Neuronal stem cell (in vitro differentiated cells): ENCODE measurements at regions not wholly inside any gene's neighbourhood (a gene's known extent, or its start where the extent isn't known, plus 50 kb on each side); places are given as distances from the start of the nearest gene placed in this dataset.
A peak's percentile ranks its signal among the peaks of the same experiment; 100 is the strongest.

Experiments used
- DNase-seq: peaks from one replicate; pipeline ENCODE4 v3.0.0-alpha.2; 2013; ENCODE audit warnings: low spot score
- H2AFZ ChIP-seq: one replicate; pipeline ENCODE4 v1.6.1; 2013; ENCODE audit warnings: mild to moderate bottlenecking, low read length, inconsistent platforms
- H2AK5ac ChIP-seq: 2 replicates; pipeline ENCODE4 v1.6.1; 2013; ENCODE audit warnings: low read depth, mild to moderate bottlenecking, inconsistent platforms, low read length, moderate library complexity, mixed read lengths
- H2BK120ac ChIP-seq: 2 replicates; pipeline ENCODE4 v1.6.1; 2013; ENCODE audit warnings: low read depth, mild to moderate bottlenecking, inconsistent platforms, low read length, moderate library complexity, mixed read lengths
- H2BK12ac ChIP-seq: one replicate; pipeline ENCODE4 v1.6.1; 2013; ENCODE audit warnings: low read length, inconsistent platforms
- H2BK15ac ChIP-seq: 2 replicates; pipeline ENCODE4 v1.6.1; 2013; ENCODE audit warnings: mild to moderate bottlenecking, low read length, inconsistent platforms, mixed read lengths
- H2BK5ac ChIP-seq: one replicate; pipeline ENCODE4 v1.6.1; 2013; ENCODE audit warnings: inconsistent platforms, mild to moderate bottlenecking, low read length, moderate library complexity
- H3K14ac ChIP-seq: one replicate; pipeline ENCODE4 v1.6.1; 2013; ENCODE audit warnings: low read length, inconsistent platforms
- H3K18ac ChIP-seq: 2 replicates; pipeline ENCODE4 v1.6.1; 2013; ENCODE audit warnings: low read length, inconsistent platforms
- H3K23ac ChIP-seq: 2 replicates; pipeline ENCODE4 v1.6.1; 2013; ENCODE audit warnings: low read depth, mild to moderate bottlenecking, mixed read lengths, low read length, inconsistent platforms; ENCODE audit not compliant: poor library complexity
- H3K27ac ChIP-seq: replicated peaks from 3 replicates; pipeline ENCODE4 v1.5.1; 2013; ENCODE audit warnings: low read length, inconsistent platforms
- H3K27me3 ChIP-seq, 3 experiments: 2 replicates each; pipeline ENCODE4 v1.6.1; 2013; ENCODE audit warnings: low read length in 3 of 3, mild to moderate bottlenecking in 2 of 3, inconsistent platforms in 1 of 3, low read depth in 1 of 3, mixed read lengths in 1 of 3, moderate library complexity in 1 of 3; ENCODE audit not compliant: control insufficient read depth in 3 of 3, insufficient read depth in 3 of 3
- H3K36me3 ChIP-seq, 2 donors: replicated peaks in 1 of 2; 2 replicates each; pipeline ENCODE4 v1.6.1; 2013; ENCODE audit warnings: low read length in 2 of 2; ENCODE audit not compliant: control insufficient read depth in 2 of 2, insufficient read depth in 2 of 2
- H3K4ac ChIP-seq: 2 replicates; pipeline ENCODE4 v1.6.1; 2013; ENCODE audit warnings: inconsistent platforms, mild to moderate bottlenecking, low read length, moderate library complexity
- H3K4me1 ChIP-seq, 2 donors: 1 replicate in 1 of 2; 2 replicates in 1 of 2; pipeline ENCODE4 v1.6.1; 2013; ENCODE audit warnings: low read length in 2 of 2, low read depth in 1 of 2; ENCODE audit not compliant: control insufficient read depth in 2 of 2, insufficient read depth in 1 of 2
- H3K4me2 ChIP-seq: one replicate; pipeline ENCODE4 v1.6.1; 2013; ENCODE audit warnings: mild to moderate bottlenecking, low read length, inconsistent platforms; ENCODE audit not compliant: insufficient read depth, poor library complexity, severe bottlenecking
- H3K4me3 ChIP-seq, 2 donors: 2 replicates each; pipeline ENCODE4 v1.5.1; 2013; ENCODE audit warnings: low read length in 2 of 2, mild to moderate bottlenecking in 2 of 2, inconsistent platforms in 1 of 2, moderate library complexity in 1 of 2
- H3K79me1 ChIP-seq: one replicate; pipeline ENCODE4 v1.6.1; 2013; ENCODE audit warnings: low read depth, mild to moderate bottlenecking, inconsistent platforms, low read length, moderate library complexity
- H3K9ac ChIP-seq: one replicate; pipeline ENCODE4 v1.6.1; 2013; ENCODE audit warnings: mild to moderate bottlenecking, low read depth, low read length, inconsistent platforms; ENCODE audit not compliant: poor library complexity
- H3K9me3 ChIP-seq, 2 donors: replicated peaks in 1 of 2; 2 replicates each; pipeline versions ENCODE3 to v1.6.1; 2013; ENCODE audit warnings: low read length in 2 of 2, mild to moderate bottlenecking in 2 of 2, inconsistent platforms in 1 of 2, low read depth in 1 of 2, mixed read lengths in 1 of 2, moderate library complexity in 1 of 2; ENCODE audit not compliant: control insufficient read depth in 2 of 2, insufficient read depth in 1 of 2
- H4K8ac ChIP-seq: one replicate; pipeline ENCODE4 v1.6.1; 2013; ENCODE audit warnings: low read depth, mild to moderate bottlenecking, inconsistent platforms, low read length, moderate library complexity
- H4K91ac ChIP-seq: one replicate; pipeline ENCODE4 v1.6.1; 2013; ENCODE audit warnings: low read length, low read depth, mild to moderate bottlenecking, inconsistent platforms; ENCODE audit not compliant: poor library complexity
- WGBS, 2 donors: extraction: QIAGEN DNeasy Blood & Tissue Kit; methylation state at CpG; one replicate each; pipeline ENCODE4 v1.1.7; 2013; ENCODE audit warnings: missing lambda C conversion rate in 2 of 2, mixed read lengths in 1 of 2; ENCODE audit not compliant: insufficient read length in 2 of 2, insufficient replicate concordance in 1 of 2; ENCODE audit errors: extremely low coverage in 2 of 2; 5-methylcytosine and 5-hydroxymethylcytosine counted together

- H3K14ac ChIP-seq, result no peak overlapping the region
- no peaks in the 10 kb centered on the region for H3K79me1 ChIP-seq
- no CpG with 5 or more reads among the region's 1 CpG for WGBS, 2 donors
- no peak overlapping the region for H2BK120ac ChIP-seq
- H3K4ac ChIP-seq, result no peak overlapping the region
- no peaks in the 10 kb centered on the region for H3K27me3 ChIP-seq
- no peak overlapping the region for H2BK5ac ChIP-seq
- H3K4me1 ChIP-seq, result peaks cover 0 to 5% of the 10 kb centered on the region in 2 donors
- no peak overlapping the region for H4K91ac ChIP-seq
- H3K9ac ChIP-seq, result no peak overlapping the region
- no peak for DNase-seq
- H3K23ac ChIP-seq, result no peak overlapping the region
- no peak overlapping the region for H4K8ac ChIP-seq
- no peak overlapping the region for H2AK5ac ChIP-seq
- no peak overlapping the region for H3K18ac ChIP-seq
- H3K36me3 ChIP-seq, result no peaks in the 10 kb centered on the region
- no peak overlapping the region for H3K27ac ChIP-seq
- no peaks in the 10 kb centered on the region for H3K9me3 ChIP-seq
- no peak overlapping the region for H3K4me2 ChIP-seq
- H3K4me3 ChIP-seq, result no peak overlapping the region
- H2BK15ac ChIP-seq, result no peak overlapping the region
- no peak overlapping the region for H2BK12ac ChIP-seq
- peak overlapping the region; percentile 6 for H2AFZ ChIP-seq
Observed at GRCh38 chr13:58300974-58301681, 669.6 kb downstream of the PCDH17 start.

GRCh38 chr13:58302349-58302748 lies 670.8 kb downstream of the PCDH17 start:
- Histone ChIP-seq H3K18ac (no peak overlapping the region), H4K8ac (no peak overlapping the region), H3K23ac (no peak overlapping the region), H3K27ac (no peak overlapping the region), H3K36me3 (no peaks in the 10 kb centered on the region), H4K91ac (no peak overlapping the region), H3K4me2 (no peak overlapping the region), H3K9ac (no peak overlapping the region), H3K14ac (no peak overlapping the region), H3K79me1 (no peaks in the 10 kb centered on the region), H2BK12ac (no peak overlapping the region), H3K9me3 (no peaks in the 10 kb centered on the region), H2BK5ac (no peak overlapping the region), H3K4ac (no peak overlapping the region), H3K4me3 (no peak overlapping the region), H2AK5ac (no peak overlapping the region), H3K27me3 (no peaks in the 10 kb centered on the region), H3K4me1 (no peaks in the 10 kb centered on the region), H2AFZ (no peak overlapping the region), H2BK120ac (no peak overlapping the region), H2BK15ac (no peak overlapping the region)
- WGBS, 2 donors, result no CpG with 5 or more reads among the region's 2 CpGs
- DNase-seq, result no peak

- Histone ChIP-seq H3K9ac (no peak overlapping the region), H4K8ac (no peak overlapping the region), H2AFZ (no peak overlapping the region), H3K9me3 (no peaks in the 10 kb centered on the region), H3K4me1 (no peaks in the 10 kb centered on the region), H3K36me3 (no peaks in the 10 kb centered on the region), H3K27ac (no peak overlapping the region), H3K18ac (no peak overlapping the region), H3K23ac (no peak overlapping the region), H2BK15ac (no peak overlapping the region), H2BK12ac (no peak overlapping the region), H2BK5ac (no peak overlapping the region), H2AK5ac (no peak overlapping the region), H3K4ac (no peak overlapping the region), H3K79me1 (no peaks in the 10 kb centered on the region), H2BK120ac (no peak overlapping the region), H3K4me2 (no peak overlapping the region), H4K91ac (no peak overlapping the region), H3K4me3 (no peak overlapping the region), H3K27me3 (no peaks in the 10 kb centered on the region), H3K14ac (no peak overlapping the region)
- WGBS, 2 donors, result no CpG with 5 or more reads among the region's 1 CpG
- no peak for DNase-seq
Observed at GRCh38 chr13:58306062-58306461, 674.5 kb downstream of the PCDH17 start.

- H3K9me3 ChIP-seq, result no peaks in the 10 kb centered on the region
- no peak overlapping the region for H3K4me2 ChIP-seq
- no peak overlapping the region for H3K14ac ChIP-seq
- H3K4ac ChIP-seq, result no peak overlapping the region
- no peak overlapping the region for H3K18ac ChIP-seq
- no peaks in the 10 kb centered on the region for H3K79me1 ChIP-seq
- no peak overlapping the region for H3K9ac ChIP-seq
- no peak overlapping the region for H4K8ac ChIP-seq
- WGBS, 2 donors, result no CpG with 5 or more reads among the region's 2 CpGs
- H2BK5ac ChIP-seq, result no peak overlapping the region
- no peak overlapping the region for H3K4me3 ChIP-seq
- peak overlapping the region; percentile 9 for H2AFZ ChIP-seq
- H3K27me3 ChIP-seq, result no peaks in the 10 kb centered on the region
- H3K36me3 ChIP-seq, result no peaks in the 10 kb centered on the region
- H2BK15ac ChIP-seq, result no peak overlapping the region
- no peak overlapping the region for H2BK12ac ChIP-seq
- no peak for DNase-seq
- no peak overlapping the region for H2BK120ac ChIP-seq
- no peak overlapping the region for H2AK5ac ChIP-seq
- no peak overlapping the region for H3K23ac ChIP-seq
- no peak overlapping the region for H3K27ac ChIP-seq
- H3K4me1 ChIP-seq, result no peaks in the 10 kb centered on the region
- no peak overlapping the region for H4K91ac ChIP-seq
Observed at GRCh38 chr13:58313219-58313618, 681.7 kb downstream of the PCDH17 start.
